WTC11 (cell line): ENCODE measurements at regions not wholly inside any gene's neighbourhood (a gene's known extent, or its start where the extent isn't known, plus 50 kb on each side); places are given as distances from the start of the nearest gene placed in this dataset.

ENCODE experiments used
- ATAC-seq: fragments of 200-7000 bp; cut with Tn5 transposase; 2 replicates; pipeline ENCODE4 v1.10.0; 2021; ENCODE audit warnings: mild to moderate bottlenecking, moderate library complexity
- CTCF ChIA-PET: fragments of 300-600 bp; sonication (Branson Sonifier 250); formaldehyde crosslinking; loops from one replicate; lab custom pipeline; 2021; ENCODE audit warnings: antibody characterized with exemption; lab: Charles Lee
- POLR2A ChIA-PET: fragments of 350-600 bp; sonication (Branson Sonifier 250); formaldehyde crosslinking; loops from one replicate; lab custom pipeline; 2021; ENCODE audit warnings: antibody characterized with exemption; lab: Charles Lee
- DNase-seq: peaks from one replicate; pipeline ENCODE4 v3.0.0; 2021; ENCODE audit warnings: low spot score
- H3K27ac Mint-ChIP-seq: 2 replicates; pipeline ENCODE4 v1.8.0; 2021; ENCODE audit warnings: mixed read lengths
- H3K27me3 Mint-ChIP-seq: 2 replicates; pipeline ENCODE4 v1.8.0; 2021; ENCODE audit warnings: low read depth, mild to moderate bottlenecking, moderate library complexity, mixed read lengths
- H3K36me3 Mint-ChIP-seq: 2 replicates; pipeline ENCODE4 v1.8.0; 2021; ENCODE audit warnings: mixed read lengths
- H3K4me1 Mint-ChIP-seq: 2 replicates; pipeline ENCODE4 v1.8.0; 2022; ENCODE audit warnings: mixed read lengths
- H3K4me3 Mint-ChIP-seq: 2 replicates; pipeline ENCODE4 v1.8.0; 2021; ENCODE audit warnings: mild to moderate bottlenecking, moderate library complexity, mixed read lengths
- H3K9me3 Mint-ChIP-seq: 2 replicates; pipeline ENCODE4 v1.8.0; 2021; ENCODE audit warnings: mixed read lengths
- GABPB1 ChIP-seq: sonication (generic); formaldehyde crosslinking; IDR thresholded peaks from 2 replicates; pipeline ENCODE4 v1.8.1; 2023; ENCODE audit warnings: mild to moderate bottlenecking, missing genetic modification reagents
- GTF2I ChIP-seq: fragments of 250-450 bp; sonication (Bioruptor Pico); conservative IDR thresholded peaks from 2 replicates; pipeline ENCODE4 v1.4.0; 2021; ENCODE audit warnings: mild to moderate bottlenecking
- NFE2L1 ChIP-seq: sonication (generic); formaldehyde crosslinking; IDR thresholded peaks from 2 replicates; pipeline ENCODE4 v1.8.1; 2023; ENCODE audit warnings: missing genetic modification reagents
- NFYB ChIP-seq: sonication (generic); formaldehyde crosslinking; conservative IDR thresholded peaks from 2 replicates; pipeline ENCODE4 v1.8.0; 2022; ENCODE audit warnings: low read depth, missing genetic modification reagents
- NR1H2 ChIP-seq: sonication (generic); formaldehyde crosslinking; IDR thresholded peaks from 2 replicates; pipeline ENCODE4 v1.9.0; 2021; ENCODE audit warnings: mild to moderate bottlenecking, moderate library complexity, missing genetic modification reagents
- SP1 ChIP-seq: sonication (generic); formaldehyde crosslinking; conservative IDR thresholded peaks from 2 replicates; pipeline ENCODE4 v1.8.1; 2022; ENCODE audit warnings: missing genetic modification reagents
- TP53 ChIP-seq: sonication (generic); formaldehyde crosslinking; IDR thresholded peaks from 2 replicates; pipeline ENCODE4 v1.8.1; 2023; ENCODE audit warnings: mild to moderate bottlenecking, missing genetic modification reagents
- ZNF263 ChIP-seq: sonication (generic); formaldehyde crosslinking; IDR thresholded peaks from 2 replicates; pipeline ENCODE4 v1.8.1; 2022; ENCODE audit warnings: low read depth, mild to moderate bottlenecking, moderate library complexity, missing genetic modification reagents
- ZNF416 ChIP-seq: fragments of 250-450 bp; sonication (Bioruptor Pico); IDR thresholded peaks from 2 replicates; pipeline ENCODE4 v1.9.0; 2021; ENCODE audit warnings: mild to moderate bottlenecking, inconsistent platforms
- ZNF423 ChIP-seq: fragments of 250-450 bp; sonication (Bioruptor Pico); IDR thresholded peaks from 2 replicates; pipeline ENCODE4 v2.1.2; 2022; ENCODE audit warnings: mild to moderate bottlenecking, moderate library complexity
- TF ChIP-seq, protein P1 (sequence below): sonication (generic); formaldehyde crosslinking; IDR thresholded peaks from 2 replicates; pipeline ENCODE4 v1.8.0; 2022; ENCODE audit warnings: missing genetic modification reagents
- TF ChIP-seq, protein P2 (sequence below): sonication (generic); formaldehyde crosslinking; IDR thresholded peaks from 2 replicates; pipeline ENCODE4 v1.8.0; 2022; ENCODE audit warnings: mild to moderate bottlenecking, missing genetic modification reagents
- TF ChIP-seq, protein P3 (sequence below): sonication (generic); formaldehyde crosslinking; IDR thresholded peaks from 2 replicates; pipeline ENCODE4 v1.8.1; 2022; ENCODE audit warnings: mild to moderate bottlenecking, missing genetic modification reagents, moderate library complexity, borderline replicate concordance
- TF ChIP-seq, protein P4 (sequence below): fragments of 250-450 bp; sonication (Bioruptor Pico); IDR thresholded peaks from 2 replicates; pipeline ENCODE4 v1.8.0; 2021; ENCODE audit warnings: mild to moderate bottlenecking
- TF ChIP-seq, protein P5 (sequence below): sonication (generic); formaldehyde crosslinking; IDR thresholded peaks from 2 replicates; pipeline ENCODE4 v1.8.1; 2022; ENCODE audit warnings: missing genetic modification reagents, borderline replicate concordance
- TF ChIP-seq, protein P6 (sequence below): fragments of 250-450 bp; sonication (Bioruptor Pico); IDR thresholded peaks from 2 replicates; pipeline ENCODE4 v2.1.2; 2022; ENCODE audit warnings: mild to moderate bottlenecking, moderate library complexity
- TF ChIP-seq, protein P7 (sequence below): sonication (generic); formaldehyde crosslinking; IDR thresholded peaks from 2 replicates; pipeline ENCODE4 v1.8.0; 2022; ENCODE audit warnings: mild to moderate bottlenecking, missing genetic modification reagents
- TF ChIP-seq, protein P8 (sequence below): sonication (generic); formaldehyde crosslinking; IDR thresholded peaks from 2 replicates; pipeline ENCODE4 v1.8.1; 2023; ENCODE audit warnings: mild to moderate bottlenecking, missing genetic modification reagents, moderate library complexity
- TF ChIP-seq, protein P9 (sequence below): fragments of 250-450 bp; sonication (Bioruptor Pico); IDR thresholded peaks from 2 replicates; pipeline ENCODE4 v1.9.0; 2021; ENCODE audit warnings: mild to moderate bottlenecking

DNA sequence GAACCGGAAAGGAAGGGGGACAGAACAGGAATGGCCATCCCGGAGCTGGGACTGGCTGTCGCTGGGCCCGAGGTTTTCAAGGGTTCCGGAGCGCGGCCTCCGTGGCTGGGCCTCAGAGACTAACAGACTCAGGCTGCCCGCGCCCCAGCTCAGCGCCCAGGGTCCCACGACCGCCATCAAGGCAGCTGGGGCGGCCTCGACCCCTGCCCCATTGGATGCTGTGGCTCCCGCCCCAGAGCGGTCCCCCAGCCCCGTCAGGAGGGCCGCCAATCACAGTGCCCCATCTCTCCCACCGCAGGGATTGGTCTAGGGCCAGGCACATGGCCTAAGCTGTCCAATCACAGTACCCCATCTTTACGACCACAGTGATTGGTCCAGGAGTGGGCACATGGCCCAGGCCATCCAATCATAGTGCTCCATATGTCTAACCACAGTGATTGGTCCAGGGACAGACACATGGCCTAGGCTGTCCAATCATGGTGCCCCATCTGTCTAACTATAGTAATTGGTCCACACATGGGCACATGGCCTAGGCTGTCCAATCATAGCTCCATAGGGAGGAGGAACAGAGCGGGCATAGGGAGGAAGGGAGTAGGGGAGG, 105.3 kb upstream of the NKX1-1 start:
- Mint-ChIP-seq H3K9me3 (peaks cover 3% of the 10 kb centered on the region; the same call in 1 of the 2 replicates), H3K27ac (no peak overlapping the region), H3K4me3 (no peak overlapping the region), H3K36me3 (no peaks in the 10 kb centered on the region), H3K4me1 (peaks cover 4% of the 10 kb centered on the region), H3K27me3 (no peaks in the 10 kb centered on the region)
- CTCF ChIA-PET: interaction anchor here (0.6 to 3.3 kb wide), 11 partner anchors 10 to 806 kb away, joined by 3 to 19 read pairs (median 4); no protein-coding TSS in a partner anchor
- ATAC-seq (peak; percentile 73), DNase-seq (peak; percentile 55)
- POLR2A ChIA-PET: no interaction called here
- TF ChIP-seq, protein P1, sequence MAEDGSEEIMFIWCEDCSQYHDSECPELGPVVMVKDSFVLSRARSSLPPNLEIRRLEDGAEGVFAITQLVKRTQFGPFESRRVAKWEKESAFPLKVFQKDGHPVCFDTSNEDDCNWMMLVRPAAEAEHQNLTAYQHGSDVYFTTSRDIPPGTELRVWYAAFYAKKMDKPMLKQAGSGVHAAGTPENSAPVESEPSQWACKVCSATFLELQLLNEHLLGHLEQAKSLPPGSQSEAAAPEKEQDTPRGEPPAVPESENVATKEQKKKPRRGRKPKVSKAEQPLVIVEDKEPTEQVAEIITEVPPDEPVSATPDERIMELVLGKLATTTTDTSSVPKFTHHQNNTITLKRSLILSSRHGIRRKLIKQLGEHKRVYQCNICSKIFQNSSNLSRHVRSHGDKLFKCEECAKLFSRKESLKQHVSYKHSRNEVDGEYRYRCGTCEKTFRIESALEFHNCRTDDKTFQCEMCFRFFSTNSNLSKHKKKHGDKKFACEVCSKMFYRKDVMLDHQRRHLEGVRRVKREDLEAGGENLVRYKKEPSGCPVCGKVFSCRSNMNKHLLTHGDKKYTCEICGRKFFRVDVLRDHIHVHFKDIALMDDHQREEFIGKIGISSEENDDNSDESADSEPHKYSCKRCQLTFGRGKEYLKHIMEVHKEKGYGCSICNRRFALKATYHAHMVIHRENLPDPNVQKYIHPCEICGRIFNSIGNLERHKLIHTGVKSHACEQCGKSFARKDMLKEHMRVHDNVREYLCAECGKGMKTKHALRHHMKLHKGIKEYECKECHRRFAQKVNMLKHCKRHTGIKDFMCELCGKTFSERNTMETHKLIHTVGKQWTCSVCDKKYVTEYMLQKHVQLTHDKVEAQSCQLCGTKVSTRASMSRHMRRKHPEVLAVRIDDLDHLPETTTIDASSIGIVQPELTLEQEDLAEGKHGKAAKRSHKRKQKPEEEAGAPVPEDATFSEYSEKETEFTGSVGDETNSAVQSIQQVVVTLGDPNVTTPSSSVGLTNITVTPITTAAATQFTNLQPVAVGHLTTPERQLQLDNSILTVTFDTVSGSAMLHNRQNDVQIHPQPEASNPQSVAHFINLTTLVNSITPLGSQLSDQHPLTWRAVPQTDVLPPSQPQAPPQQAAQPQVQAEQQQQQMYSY (CRISPR knock-in tag): no peak
- no peak for TF ChIP-seq GABPB1
- TF ChIP-seq, protein P2, sequence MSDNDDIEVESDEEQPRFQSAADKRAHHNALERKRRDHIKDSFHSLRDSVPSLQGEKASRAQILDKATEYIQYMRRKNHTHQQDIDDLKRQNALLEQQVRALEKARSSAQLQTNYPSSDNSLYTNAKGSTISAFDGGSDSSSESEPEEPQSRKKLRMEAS (CRISPR knock-in tag): no peak
- no peak for TF ChIP-seq TP53 (CRISPR knock-in tag)
- TF ChIP-seq, protein P3, sequence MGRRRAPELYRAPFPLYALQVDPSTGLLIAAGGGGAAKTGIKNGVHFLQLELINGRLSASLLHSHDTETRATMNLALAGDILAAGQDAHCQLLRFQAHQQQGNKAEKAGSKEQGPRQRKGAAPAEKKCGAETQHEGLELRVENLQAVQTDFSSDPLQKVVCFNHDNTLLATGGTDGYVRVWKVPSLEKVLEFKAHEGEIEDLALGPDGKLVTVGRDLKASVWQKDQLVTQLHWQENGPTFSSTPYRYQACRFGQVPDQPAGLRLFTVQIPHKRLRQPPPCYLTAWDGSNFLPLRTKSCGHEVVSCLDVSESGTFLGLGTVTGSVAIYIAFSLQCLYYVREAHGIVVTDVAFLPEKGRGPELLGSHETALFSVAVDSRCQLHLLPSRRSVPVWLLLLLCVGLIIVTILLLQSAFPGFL: no peak
- no peak for TF ChIP-seq ZNF263 (CRISPR knock-in tag)
- TF ChIP-seq, protein P4, sequence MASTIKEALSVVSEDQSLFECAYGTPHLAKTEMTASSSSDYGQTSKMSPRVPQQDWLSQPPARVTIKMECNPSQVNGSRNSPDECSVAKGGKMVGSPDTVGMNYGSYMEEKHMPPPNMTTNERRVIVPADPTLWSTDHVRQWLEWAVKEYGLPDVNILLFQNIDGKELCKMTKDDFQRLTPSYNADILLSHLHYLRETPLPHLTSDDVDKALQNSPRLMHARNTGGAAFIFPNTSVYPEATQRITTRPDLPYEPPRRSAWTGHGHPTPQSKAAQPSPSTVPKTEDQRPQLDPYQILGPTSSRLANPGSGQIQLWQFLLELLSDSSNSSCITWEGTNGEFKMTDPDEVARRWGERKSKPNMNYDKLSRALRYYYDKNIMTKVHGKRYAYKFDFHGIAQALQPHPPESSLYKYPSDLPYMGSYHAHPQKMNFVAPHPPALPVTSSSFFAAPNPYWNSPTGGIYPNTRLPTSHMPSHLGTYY (CRISPR knock-in tag): no peak
- TF ChIP-seq NFYB: peak; percentile 96
- TF ChIP-seq, protein P5, sequence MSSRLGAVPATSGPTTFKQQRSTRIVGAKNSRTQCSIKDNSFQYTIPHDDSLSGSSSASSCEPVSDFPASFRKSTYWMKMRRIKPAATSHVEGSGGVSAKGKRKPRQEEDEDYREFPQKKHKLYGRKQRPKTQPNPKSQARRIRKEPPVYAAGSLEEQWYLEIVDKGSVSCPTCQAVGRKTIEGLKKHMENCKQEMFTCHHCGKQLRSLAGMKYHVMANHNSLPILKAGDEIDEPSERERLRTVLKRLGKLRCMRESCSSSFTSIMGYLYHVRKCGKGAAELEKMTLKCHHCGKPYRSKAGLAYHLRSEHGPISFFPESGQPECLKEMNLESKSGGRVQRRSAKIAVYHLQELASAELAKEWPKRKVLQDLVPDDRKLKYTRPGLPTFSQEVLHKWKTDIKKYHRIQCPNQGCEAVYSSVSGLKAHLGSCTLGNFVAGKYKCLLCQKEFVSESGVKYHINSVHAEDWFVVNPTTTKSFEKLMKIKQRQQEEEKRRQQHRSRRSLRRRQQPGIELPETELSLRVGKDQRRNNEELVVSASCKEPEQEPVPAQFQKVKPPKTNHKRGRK (CRISPR knock-in tag): no peak
- no peak for TF ChIP-seq NFE2L1 (CRISPR knock-in tag)
- TF ChIP-seq, protein P6, sequence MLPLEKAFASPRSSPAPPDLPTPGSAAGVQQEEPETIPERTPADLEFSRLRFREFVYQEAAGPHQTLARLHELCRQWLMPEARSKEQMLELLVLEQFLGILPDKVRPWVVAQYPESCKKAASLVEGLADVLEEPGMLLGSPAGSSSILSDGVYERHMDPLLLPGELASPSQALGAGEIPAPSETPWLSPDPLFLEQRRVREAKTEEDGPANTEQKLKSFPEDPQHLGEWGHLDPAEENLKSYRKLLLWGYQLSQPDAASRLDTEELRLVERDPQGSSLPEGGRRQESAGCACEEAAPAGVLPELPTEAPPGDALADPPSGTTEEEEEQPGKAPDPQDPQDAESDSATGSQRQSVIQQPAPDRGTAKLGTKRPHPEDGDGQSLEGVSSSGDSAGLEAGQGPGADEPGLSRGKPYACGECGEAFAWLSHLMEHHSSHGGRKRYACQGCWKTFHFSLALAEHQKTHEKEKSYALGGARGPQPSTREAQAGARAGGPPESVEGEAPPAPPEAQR (CRISPR knock-in tag): no peak
- TF ChIP-seq GTF2I (CRISPR knock-in tag): no peak
- TF ChIP-seq ZNF416 (CRISPR knock-in tag): no peak
- TF ChIP-seq, protein P7, sequence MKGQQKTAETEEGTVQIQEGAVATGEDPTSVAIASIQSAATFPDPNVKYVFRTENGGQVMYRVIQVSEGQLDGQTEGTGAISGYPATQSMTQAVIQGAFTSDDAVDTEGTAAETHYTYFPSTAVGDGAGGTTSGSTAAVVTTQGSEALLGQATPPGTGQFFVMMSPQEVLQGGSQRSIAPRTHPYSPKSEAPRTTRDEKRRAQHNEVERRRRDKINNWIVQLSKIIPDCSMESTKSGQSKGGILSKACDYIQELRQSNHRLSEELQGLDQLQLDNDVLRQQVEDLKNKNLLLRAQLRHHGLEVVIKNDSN (CRISPR knock-in tag): peak; percentile 99
- TF ChIP-seq ZNF423 (CRISPR knock-in tag): no peak
- TF ChIP-seq, protein P8, sequence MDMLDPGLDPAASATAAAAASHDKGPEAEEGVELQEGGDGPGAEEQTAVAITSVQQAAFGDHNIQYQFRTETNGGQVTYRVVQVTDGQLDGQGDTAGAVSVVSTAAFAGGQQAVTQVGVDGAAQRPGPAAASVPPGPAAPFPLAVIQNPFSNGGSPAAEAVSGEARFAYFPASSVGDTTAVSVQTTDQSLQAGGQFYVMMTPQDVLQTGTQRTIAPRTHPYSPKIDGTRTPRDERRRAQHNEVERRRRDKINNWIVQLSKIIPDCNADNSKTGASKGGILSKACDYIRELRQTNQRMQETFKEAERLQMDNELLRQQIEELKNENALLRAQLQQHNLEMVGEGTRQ: peak; percentile 96
- TF ChIP-seq, protein P9, sequence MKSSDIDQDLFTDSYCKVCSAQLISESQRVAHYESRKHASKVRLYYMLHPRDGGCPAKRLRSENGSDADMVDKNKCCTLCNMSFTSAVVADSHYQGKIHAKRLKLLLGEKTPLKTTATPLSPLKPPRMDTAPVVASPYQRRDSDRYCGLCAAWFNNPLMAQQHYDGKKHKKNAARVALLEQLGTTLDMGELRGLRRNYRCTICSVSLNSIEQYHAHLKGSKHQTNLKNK: no peak
- no peak for TF ChIP-seq SP1 (CRISPR knock-in tag)
- no peak for TF ChIP-seq NR1H2 (CRISPR knock-in tag)
